ENCODE measurements at regions not wholly inside any gene's neighbourhood (a gene's known extent, or its start where the extent isn't known, plus 50 kb on each side); places are given as distances from the start of the nearest gene placed in this dataset.
"Not testable (repeated sequence)": the region's sequence is repeated elsewhere in the genome, so short reads cannot be mapped to it uniquely, and the experiment has no call there.

GRCh38 chr16:29169295-29169994, 184.6 kb downstream of the LAT start:
- H3K27me3 ChIP-seq; intact Hi-C loops (cut with DNase I; ENCODE audit: low total_unique reads); H3K4me3 ChIP-seq; H3K36me3 ChIP-seq; DNase-seq; H3K9me3 ChIP-seq; H3K4me1 ChIP-seq; in situ Hi-C loops (cut with MboI; ENCODE audit: low pct_ligation_motif_present in 1 of 4, low pct_unique_long_range_greater_than_20kb in 1 of 4, low sequenced_read_pairs in 3 of 4): not testable (repeated sequence)
- WGBS, 2 donors (ENCODE audit: low coverage in 1 of 2): 82 to 96% methylated on average over 4 to 16 of the region's 16 CpGs
- peak in 1 of 3 donors; percentile 42 for TF ChIP-seq POLR2AphosphoS5 (IDR thresholded peaks at IDR 0.05)
- peak overlapping the region in 2 of 4 donors; percentile 34 to 51 for H3K27ac ChIP-seq

GRCh38 chr16:29168515-29169259, 183.8 kb downstream of the LAT start:
- in situ Hi-C loops (cut with MboI; ENCODE audit: low pct_ligation_motif_present in 1 of 4, low pct_unique_long_range_greater_than_20kb in 1 of 4, low sequenced_read_pairs in 3 of 4); DNase-seq; H3K9me3 ChIP-seq; H3K27ac ChIP-seq; intact Hi-C loops (cut with DNase I; ENCODE audit: low total_unique reads); H3K4me1 ChIP-seq; H3K36me3 ChIP-seq; H3K4me3 ChIP-seq; H3K27me3 ChIP-seq: not testable (repeated sequence)
- WGBS, 2 donors (ENCODE audit: low coverage in 1 of 2): 40 to 77% methylated on average over 1 to 13 of the region's 13 CpGs

- H3K27me3 ChIP-seq; H3K9me3 ChIP-seq; H3K4me3 ChIP-seq; DNase-seq; in situ Hi-C loops (cut with MboI; ENCODE audit: low pct_ligation_motif_present in 1 of 4, low pct_unique_long_range_greater_than_20kb in 1 of 4, low sequenced_read_pairs in 3 of 4); intact Hi-C loops (cut with DNase I; ENCODE audit: low total_unique reads); H3K4me1 ChIP-seq; H3K36me3 ChIP-seq; H3K27ac ChIP-seq: not testable (repeated sequence)
- 77 to 90% methylated on average over 2 to 8 of the region's 8 CpGs for WGBS, 2 donors (ENCODE audit: low coverage in 1 of 2)
Observed at GRCh38 chr16:29164442-29165089, 179.7 kb downstream of the LAT start.

GRCh38 chr16:29160171-29160570, 175.3 kb downstream of the LAT start:
- not testable (repeated sequence) for H3K27ac ChIP-seq, DNase-seq

GRCh38 chr16:29159603-29160002, 174.8 kb downstream of the LAT start:
- H3K9me3 ChIP-seq; H3K36me3 ChIP-seq; DNase-seq; H3K27ac ChIP-seq; H3K4me3 ChIP-seq; H3K4me1 ChIP-seq; in situ Hi-C loops (cut with MboI; ENCODE audit: low pct_ligation_motif_present in 1 of 4, low pct_unique_long_range_greater_than_20kb in 1 of 4, low sequenced_read_pairs in 3 of 4); intact Hi-C loops (cut with DNase I; ENCODE audit: low total_unique reads); H3K27me3 ChIP-seq: not testable (repeated sequence)
- WGBS, 2 donors (ENCODE audit: low coverage in 1 of 2): 84 to 100% methylated on average over 7 to 11 of the region's 11 CpGs

More at GRCh38 chr16:29160171-29160570, 175.3 kb downstream of the LAT start:
- H3K27me3 ChIP-seq; H3K4me3 ChIP-seq; H3K36me3 ChIP-seq; H3K4me1 ChIP-seq; intact Hi-C loops (cut with DNase I; ENCODE audit: low total_unique reads); H3K9me3 ChIP-seq; in situ Hi-C loops (cut with MboI; ENCODE audit: low pct_ligation_motif_present in 1 of 4, low pct_unique_long_range_greater_than_20kb in 1 of 4, low sequenced_read_pairs in 3 of 4): not testable (repeated sequence)
- 95% methylated on average over 25 of the region's 25 CpGs; no CpG with 5 or more reads in 1 of the 2 donors for WGBS, 2 donors (ENCODE audit: low coverage in 1 of 2)

- H3K9me3 ChIP-seq: no peaks in the 10 kb centered on the region
- TF ChIP-seq EP300 (IDR thresholded peaks at IDR 0.05; ENCODE audit: low read depth): no peak
- TF ChIP-seq POLR2A (IDR thresholded peaks at IDR 0.05): no peak
- no peak for TF ChIP-seq POLR2AphosphoS5 (IDR thresholded peaks at IDR 0.05)
- TF ChIP-seq CTCF (IDR thresholded peaks at IDR 0.05): no peak
- peaks cover 0 to 8% (median 1%) of the 10 kb centered on the region in 4 donors for H3K4me1 ChIP-seq
- H3K27me3 ChIP-seq: no peaks in the 10 kb centered on the region
- DNase-seq: no peak
- no peak overlapping the region for H3K4me3 ChIP-seq
- intact Hi-C loops (cut with DNase I; ENCODE audit: low total_unique reads) (no loop called here), in situ Hi-C loops (cut with MboI; ENCODE audit: low pct_ligation_motif_present in 1 of 4, low pct_unique_long_range_greater_than_20kb in 1 of 4, low sequenced_read_pairs in 3 of 4) (no loop called here)
- no peak overlapping the region for H3K27ac ChIP-seq
- H3K36me3 ChIP-seq: no peaks in the 10 kb centered on the region
- 80 to 91% methylated on average over 2 to 21 of the region's 29 CpGs for WGBS, 2 donors (ENCODE audit: low coverage in 1 of 2)
Observed at GRCh38 chr16:29158785-29159184, 173.9 kb downstream of the LAT start.

- 91% methylated on average over 37 of the region's 37 CpGs; no CpG with 5 or more reads in 1 of the 2 donors for WGBS, 2 donors (ENCODE audit: low coverage in 1 of 2)
- DNase-seq: not testable (repeated sequence)
Observed at GRCh38 chr16:29158031-29158784, 173.4 kb downstream of the LAT start.

More at GRCh38 chr16:29158031-29158784, 173.4 kb downstream of the LAT start:
- H3K36me3 ChIP-seq; H3K27me3 ChIP-seq; H3K9me3 ChIP-seq; intact Hi-C loops (cut with DNase I; ENCODE audit: low total_unique reads); in situ Hi-C loops (cut with MboI; ENCODE audit: low pct_ligation_motif_present in 1 of 4, low pct_unique_long_range_greater_than_20kb in 1 of 4, low sequenced_read_pairs in 3 of 4); H3K4me1 ChIP-seq; H3K4me3 ChIP-seq: not testable (repeated sequence)
- H3K27ac ChIP-seq: peak overlapping the region; percentile 62 to 78 (median 70)

All from transverse colon (tissue), 4 donors.